ENCODE measurements at regions not wholly inside any gene's neighbourhood (a gene's known extent, or its start where the extent isn't known, plus 50 kb on each side); places are given as distances from the start of the nearest gene placed in this dataset.

- no peaks in the 10 kb centered on the region for H3K4me1 Mint-ChIP-seq
- no peaks in the 10 kb centered on the region for H3K4me1 ChIP-seq (ENCODE audit: control insufficient read depth in 2 of 2, insufficient read depth in 2 of 2, low read length in 2 of 2)
- no peaks in the 10 kb centered on the region for H3K9me3 ChIP-seq (ENCODE audit: control extremely low read depth in 1 of 3, control insufficient read depth in 2 of 3, insufficient read depth in 1 of 3, low read length in 2 of 3)
- no peaks in the 10 kb centered on the region for H3K79me2 ChIP-seq (ENCODE audit: control insufficient read depth, insufficient read depth, low read length)
- ATAC-seq (ENCODE audit: low read depth) (no peak), DNase-seq (no peak)
- intact Hi-C loops (cut with micrococcal nuclease) = no loop called here
- H3K36me3 ChIP-seq (replicated peaks in 1 of 2; ENCODE audit: control extremely low read depth in 1 of 2, control insufficient read depth in 1 of 2, extremely low read depth in 1 of 2, insufficient read depth in 2 of 2, low read length in 1 of 2) = no peaks in the 10 kb centered on the region
- no peaks in the 10 kb centered on the region for H4K20me1 ChIP-seq (ENCODE audit: control insufficient read depth, insufficient read depth, low read length, poor library complexity, severe bottlenecking)
- H2AFZ ChIP-seq (ENCODE audit: insufficient read depth, low read depth, low read length, poor library complexity, severe bottlenecking) = no peak overlapping the region
- no peak overlapping the region for H3K27ac ChIP-seq (ENCODE audit: low read length in 2 of 2)
- H3K27me3 Mint-ChIP-seq = peaks cover 13% of the 10 kb centered on the region
- H3K27ac Mint-ChIP-seq = no peak overlapping the region
- H3K4me2 ChIP-seq (replicated peaks; ENCODE audit: low read depth, low read length, poor library complexity, severe bottlenecking) = no peak overlapping the region
- WGBS (ENCODE audit: insufficient coverage) = no CpG with 5 or more reads among the region's 2 CpGs
- H3K4me3 Mint-ChIP-seq = no peak overlapping the region
- no peaks in the 10 kb centered on the region for H3K27me3 ChIP-seq (replicated peaks in 1 of 4; ENCODE audit: control extremely low read depth in 1 of 4, control insufficient read depth in 3 of 4, insufficient read depth in 4 of 4, low read length in 3 of 4)
- POLR2A ChIA-PET = no interaction called here
- H3K9me3 Mint-ChIP-seq (ENCODE audit: insufficient read depth) = no peaks in the 10 kb centered on the region
- TF ChIP-seq, protein P1, sequence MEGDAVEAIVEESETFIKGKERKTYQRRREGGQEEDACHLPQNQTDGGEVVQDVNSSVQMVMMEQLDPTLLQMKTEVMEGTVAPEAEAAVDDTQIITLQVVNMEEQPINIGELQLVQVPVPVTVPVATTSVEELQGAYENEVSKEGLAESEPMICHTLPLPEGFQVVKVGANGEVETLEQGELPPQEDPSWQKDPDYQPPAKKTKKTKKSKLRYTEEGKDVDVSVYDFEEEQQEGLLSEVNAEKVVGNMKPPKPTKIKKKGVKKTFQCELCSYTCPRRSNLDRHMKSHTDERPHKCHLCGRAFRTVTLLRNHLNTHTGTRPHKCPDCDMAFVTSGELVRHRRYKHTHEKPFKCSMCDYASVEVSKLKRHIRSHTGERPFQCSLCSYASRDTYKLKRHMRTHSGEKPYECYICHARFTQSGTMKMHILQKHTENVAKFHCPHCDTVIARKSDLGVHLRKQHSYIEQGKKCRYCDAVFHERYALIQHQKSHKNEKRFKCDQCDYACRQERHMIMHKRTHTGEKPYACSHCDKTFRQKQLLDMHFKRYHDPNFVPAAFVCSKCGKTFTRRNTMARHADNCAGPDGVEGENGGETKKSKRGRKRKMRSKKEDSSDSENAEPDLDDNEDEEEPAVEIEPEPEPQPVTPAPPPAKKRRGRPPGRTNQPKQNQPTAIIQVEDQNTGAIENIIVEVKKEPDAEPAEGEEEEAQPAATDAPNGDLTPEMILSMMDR (IDR thresholded peaks at IDR 0.05) = no peak
- no peak for TF ChIP-seq EZH2 (IDR thresholded peaks at IDR 0.05; ENCODE audit: borderline replicate concordance, insufficient read depth, low read depth, low read length, poor library complexity, severe bottlenecking)
- CTCF ChIA-PET = no interaction called here
- no peak overlapping the region for H3K9ac ChIP-seq (ENCODE audit: low read length)
- H3K4me3 ChIP-seq (ENCODE audit: control extremely low read depth in 1 of 5, extremely low read depth in 1 of 5, insufficient read depth in 1 of 5, low read depth in 2 of 5, low read length in 4 of 5) = no peak overlapping the region
Observed at GRCh38 chr2:19507137-19507536, 148.7 kb upstream of the OSR1 start.

DNA sequence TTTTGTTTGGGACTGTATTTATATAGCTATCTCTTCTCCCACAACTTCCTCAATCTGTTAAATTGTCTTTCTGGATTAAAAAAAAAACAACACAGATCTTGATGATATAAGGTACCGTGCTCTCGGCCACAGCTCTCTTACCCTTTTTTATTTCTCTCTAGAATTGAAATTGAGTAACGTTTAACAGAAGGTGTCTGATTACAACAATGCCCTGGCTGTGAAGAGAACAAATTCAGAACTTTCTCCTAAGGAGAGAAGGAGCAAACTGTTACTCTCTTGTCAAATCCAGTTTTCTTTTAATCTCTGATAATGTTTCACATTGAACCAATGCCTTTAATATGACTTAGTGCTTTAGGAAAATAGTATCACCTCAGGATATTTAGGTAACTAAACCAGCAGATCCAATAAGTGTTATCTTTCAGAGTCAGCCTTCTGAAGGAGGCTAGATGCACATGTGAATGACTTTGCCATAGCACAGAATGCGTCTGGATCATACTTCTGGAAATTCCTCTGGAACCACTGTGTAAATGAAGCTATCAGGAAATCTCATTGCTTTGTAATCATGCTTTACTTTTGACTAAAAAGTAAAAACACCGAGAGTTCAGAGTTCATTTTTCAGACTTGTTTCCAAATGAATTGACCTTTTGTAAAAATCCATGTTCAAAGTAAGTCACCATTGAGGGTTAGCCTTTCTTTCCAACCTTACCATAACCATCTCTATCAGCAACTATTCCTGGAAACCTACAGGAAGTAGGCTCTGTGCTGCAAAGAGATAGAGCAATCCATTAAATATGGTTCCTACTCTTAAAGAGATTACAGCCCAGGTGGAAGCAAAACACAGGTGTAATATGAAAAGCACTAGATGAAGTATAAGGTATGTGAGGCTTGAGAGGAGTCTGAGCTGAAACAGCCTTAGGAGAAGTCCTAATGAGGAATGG, 147.0 kb upstream of the OSR1 start:
- Mint-ChIP-seq H3K4me3 (no peak overlapping the region), H3K9me3 (ENCODE audit: insufficient read depth) (no peaks in the 10 kb centered on the region), H3K27ac (no peak overlapping the region), H3K27me3 (peaks cover 16% of the 10 kb centered on the region), H3K4me1 (no peaks in the 10 kb centered on the region)
- Histone ChIP-seq H3K4me3 (ENCODE audit: control extremely low read depth in 1 of 5, extremely low read depth in 1 of 5, insufficient read depth in 1 of 5, low read depth in 2 of 5, low read length in 4 of 5) (no peak overlapping the region), H3K9me3 (ENCODE audit: control extremely low read depth in 1 of 3, control insufficient read depth in 2 of 3, insufficient read depth in 1 of 3, low read length in 2 of 3) (no peaks in the 10 kb centered on the region), H3K9ac (ENCODE audit: low read length) (no peak overlapping the region), H3K4me1 (ENCODE audit: control insufficient read depth in 2 of 2, insufficient read depth in 2 of 2, low read length in 2 of 2) (no peaks in the 10 kb centered on the region), H3K27ac (ENCODE audit: low read length in 2 of 2) (no peak overlapping the region), H3K36me3 (replicated peaks in 1 of 2; ENCODE audit: control extremely low read depth in 1 of 2, control insufficient read depth in 1 of 2, extremely low read depth in 1 of 2, insufficient read depth in 2 of 2, low read length in 1 of 2) (no peaks in the 10 kb centered on the region), H3K27me3 (replicated peaks in 1 of 4; ENCODE audit: control extremely low read depth in 1 of 4, control insufficient read depth in 3 of 4, insufficient read depth in 4 of 4, low read length in 3 of 4) (no peaks in the 10 kb centered on the region), H3K4me2 (replicated peaks; ENCODE audit: low read depth, low read length, poor library complexity, severe bottlenecking) (no peak overlapping the region), H4K20me1 (ENCODE audit: control insufficient read depth, insufficient read depth, low read length, poor library complexity, severe bottlenecking) (no peaks in the 10 kb centered on the region), H2AFZ (ENCODE audit: insufficient read depth, low read depth, low read length, poor library complexity, severe bottlenecking) (no peak overlapping the region), H3K79me2 (ENCODE audit: control insufficient read depth, insufficient read depth, low read length) (no peaks in the 10 kb centered on the region)
- ChIA-PET POLR2A (no interaction called here), CTCF (no interaction called here)
- intact Hi-C loops (cut with micrococcal nuclease) = no loop called here
- no peak for DNase-seq
- no peak for ATAC-seq (ENCODE audit: low read depth)
- WGBS (ENCODE audit: insufficient coverage) = 100% methylated on average over 1 of the region's 5 CpGs
- no peak for TF ChIP-seq EZH2 (IDR thresholded peaks at IDR 0.05; ENCODE audit: borderline replicate concordance, insufficient read depth, low read depth, low read length, poor library complexity, severe bottlenecking)
- TF ChIP-seq, protein P1 (IDR thresholded peaks at IDR 0.05) = no peak

All from B cell (primary cell).